ENCODE measurements at regions not wholly inside any gene's neighbourhood (a gene's known extent, or its start where the extent isn't known, plus 50 kb on each side); places are given as distances from the start of the nearest gene placed in this dataset.
"Not testable (repeated sequence)": the region's sequence is repeated elsewhere in the genome, so short reads cannot be mapped to it uniquely, and the experiment has no call there.

DNA sequence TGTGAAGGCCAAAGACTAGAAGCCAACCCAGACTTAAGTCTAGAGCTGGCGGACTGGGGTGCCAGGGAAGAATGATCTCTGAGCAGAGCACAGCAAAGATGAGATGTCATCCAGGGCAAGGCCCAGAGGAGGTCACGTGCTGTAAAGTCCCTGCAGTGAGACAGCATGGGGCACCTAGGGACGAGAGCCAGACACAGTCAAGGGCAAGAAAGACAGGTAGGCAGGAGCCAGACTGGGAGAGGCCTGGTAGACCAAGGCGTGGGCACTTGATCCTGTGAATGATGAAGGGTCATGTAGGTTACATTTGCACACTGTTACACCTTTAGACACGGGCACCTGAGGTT lies 379.7 kb upstream of the PROK2 start:
- Mint-ChIP-seq H3K4me3 (no peak overlapping the region), H3K9me3 (no peaks in the 10 kb centered on the region)
- CTCF ChIA-PET, result no interaction called here

GRCh38 chr3:72163809-72164634 lies 379.1 kb upstream of the PROK2 start:
- no peak for DNase-seq
- Mint-ChIP-seq H3K4me1 (no peaks in the 10 kb centered on the region), H3K36me3 (ENCODE audit: low read depth) (no peaks in the 10 kb centered on the region), H3K4me3 (no peak overlapping the region), H3K27ac (no peak overlapping the region), H3K27me3 (no peaks in the 10 kb centered on the region), H3K9me3 (no peaks in the 10 kb centered on the region)
- CTCF ChIA-PET, result no interaction called here
- POLR2A ChIA-PET, result no interaction called here

More for the DNA sequence above, 379.7 kb upstream of the PROK2 start:
- H3K36me3 Mint-ChIP-seq (ENCODE audit: low read depth), result no peaks in the 10 kb centered on the region
- no peak for DNase-seq
- POLR2A ChIA-PET, result no interaction called here
- H3K4me1 Mint-ChIP-seq, result no peaks in the 10 kb centered on the region
- H3K27me3 Mint-ChIP-seq, result no peaks in the 10 kb centered on the region
- no peak overlapping the region for H3K27ac Mint-ChIP-seq

DNA sequence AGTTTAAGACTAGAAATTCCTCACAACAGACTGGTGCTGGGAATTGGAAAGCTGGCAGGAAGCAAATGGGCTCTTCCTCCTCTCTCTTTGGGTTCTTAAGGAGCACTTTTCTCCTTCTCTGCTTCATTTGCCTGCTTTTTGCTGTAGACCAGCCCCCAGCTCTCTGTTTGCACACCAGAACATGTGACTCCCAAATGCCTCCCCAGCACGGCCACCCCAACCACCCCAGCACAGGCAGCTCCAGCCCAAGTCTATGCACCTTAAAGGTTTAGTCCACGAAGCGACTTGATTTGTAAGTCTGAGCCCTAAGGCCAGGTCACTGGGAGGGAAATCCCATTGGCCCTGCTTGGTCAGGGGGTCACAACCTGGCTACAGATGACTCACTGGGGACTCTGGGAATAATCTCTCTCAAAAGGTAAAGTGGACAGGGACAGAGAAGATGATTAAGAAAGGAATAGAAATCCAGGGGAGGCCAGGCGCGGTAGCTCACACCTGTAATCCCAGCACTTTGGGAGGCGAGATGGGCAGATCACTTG lies 377.8 kb upstream of the PROK2 start:
- H3K4me1 Mint-ChIP-seq, result no peaks in the 10 kb centered on the region
- H3K4me3 Mint-ChIP-seq, result no peak overlapping the region
- no peak overlapping the region for H3K27ac Mint-ChIP-seq
- no peak for DNase-seq
- no peaks in the 10 kb centered on the region for H3K27me3 Mint-ChIP-seq
- POLR2A ChIA-PET, result no interaction called here
- no peaks in the 10 kb centered on the region for H3K36me3 Mint-ChIP-seq (ENCODE audit: low read depth)
- CTCF ChIA-PET, result no interaction called here
- no peaks in the 10 kb centered on the region for H3K9me3 Mint-ChIP-seq

DNA sequence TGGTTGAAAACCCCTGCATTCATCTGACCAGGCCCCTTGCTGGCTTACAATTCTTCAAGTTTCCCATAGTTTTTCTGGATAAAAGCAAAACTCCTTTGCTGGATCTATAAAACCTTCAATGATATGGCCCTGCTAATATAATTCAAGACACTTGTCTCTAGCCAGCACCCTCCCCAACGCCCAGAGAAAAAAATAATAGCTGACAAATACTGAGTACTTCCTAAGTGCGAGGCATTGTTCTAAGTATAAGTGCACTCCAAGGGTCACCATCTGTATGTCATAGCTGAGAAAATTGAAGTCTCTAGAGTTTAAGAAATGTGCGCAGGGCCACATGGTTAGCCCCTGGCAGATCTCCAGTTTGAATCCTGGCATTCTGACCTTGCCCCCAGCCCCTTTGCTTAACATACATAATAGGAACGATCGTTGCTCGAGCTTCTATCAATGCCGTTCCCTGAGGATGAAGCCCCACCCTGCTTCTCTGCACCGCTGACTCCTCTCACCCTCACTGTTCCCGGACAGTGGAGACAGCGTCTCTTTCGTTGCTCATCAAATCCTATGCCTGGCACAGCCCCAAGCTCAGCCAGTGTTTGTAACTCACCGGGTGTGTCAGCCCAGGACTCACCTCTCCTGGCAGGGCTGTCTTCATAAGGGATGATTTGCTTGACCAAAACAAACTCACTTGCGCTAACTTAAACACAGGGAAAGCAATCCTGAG lies 377.1 kb upstream of the PROK2 start:
- Mint-ChIP-seq H3K36me3 (ENCODE audit: low read depth) (no peaks in the 10 kb centered on the region), H3K4me1 (no peaks in the 10 kb centered on the region), H3K27me3 (no peaks in the 10 kb centered on the region), H3K9me3 (no peaks in the 10 kb centered on the region), H3K4me3 (no peak overlapping the region), H3K27ac (no peak overlapping the region)
- ChIA-PET CTCF (no interaction called here), POLR2A (no interaction called here)
- no peak for DNase-seq

GRCh38 chr3:72161285-72161684 lies 376.3 kb upstream of the PROK2 start:
- H3K27ac Mint-ChIP-seq; H3K4me3 Mint-ChIP-seq; CTCF ChIA-PET; POLR2A ChIA-PET; H3K4me1 Mint-ChIP-seq; DNase-seq; H3K36me3 Mint-ChIP-seq (ENCODE audit: low read depth); H3K27me3 Mint-ChIP-seq; H3K9me3 Mint-ChIP-seq: not testable (repeated sequence)

DNA sequence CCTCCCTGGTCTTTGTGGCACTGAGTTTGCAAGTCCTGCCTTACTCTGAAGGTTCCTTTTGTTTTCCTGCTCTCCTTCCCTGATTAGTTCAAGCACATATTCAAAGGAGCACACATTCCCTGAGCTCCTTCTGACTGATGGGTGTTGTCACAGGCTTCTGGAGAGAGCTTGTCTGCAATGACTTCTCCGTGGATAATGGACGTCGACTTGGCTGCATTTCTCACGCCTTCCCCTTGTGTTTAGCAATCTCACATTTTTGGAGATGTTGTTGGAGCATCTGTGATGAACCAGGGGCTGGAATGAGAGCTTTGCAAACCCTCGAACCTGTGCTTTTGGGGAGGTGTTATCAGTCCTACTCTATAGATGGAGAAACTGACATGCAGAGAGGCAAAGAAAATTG lies 375.4 kb upstream of the PROK2 start:
- no peak for DNase-seq
- H3K27me3 Mint-ChIP-seq, result no peaks in the 10 kb centered on the region
- ChIA-PET CTCF (no interaction called here), POLR2A (no interaction called here)
- no peaks in the 10 kb centered on the region for H3K9me3 Mint-ChIP-seq
- no peak overlapping the region for H3K27ac Mint-ChIP-seq
- no peaks in the 10 kb centered on the region for H3K4me1 Mint-ChIP-seq
- no peak overlapping the region for H3K4me3 Mint-ChIP-seq
- H3K36me3 Mint-ChIP-seq (ENCODE audit: low read depth), result no peaks in the 10 kb centered on the region

DNA sequence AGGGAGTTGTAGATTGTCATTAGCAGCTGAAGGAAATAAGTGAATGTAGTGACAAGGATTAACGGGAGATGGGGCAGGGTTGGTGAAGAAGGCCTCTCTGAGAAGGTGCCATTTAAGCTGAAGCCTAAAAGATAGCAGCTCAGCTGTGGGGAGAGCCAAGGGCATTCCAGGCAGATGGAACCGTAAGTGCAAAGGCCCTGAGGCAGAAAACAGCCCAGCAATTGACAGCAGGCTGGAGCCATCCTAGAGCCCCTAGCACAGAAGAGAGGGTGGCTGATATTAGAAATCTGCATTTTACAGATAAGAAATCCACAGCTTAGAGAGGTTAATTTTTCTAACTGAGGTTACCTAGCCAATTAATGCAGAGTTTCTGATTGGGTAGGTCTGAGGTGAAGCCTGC lies 374.5 kb upstream of the PROK2 start:
- no peak overlapping the region for H3K27ac Mint-ChIP-seq

DNA sequence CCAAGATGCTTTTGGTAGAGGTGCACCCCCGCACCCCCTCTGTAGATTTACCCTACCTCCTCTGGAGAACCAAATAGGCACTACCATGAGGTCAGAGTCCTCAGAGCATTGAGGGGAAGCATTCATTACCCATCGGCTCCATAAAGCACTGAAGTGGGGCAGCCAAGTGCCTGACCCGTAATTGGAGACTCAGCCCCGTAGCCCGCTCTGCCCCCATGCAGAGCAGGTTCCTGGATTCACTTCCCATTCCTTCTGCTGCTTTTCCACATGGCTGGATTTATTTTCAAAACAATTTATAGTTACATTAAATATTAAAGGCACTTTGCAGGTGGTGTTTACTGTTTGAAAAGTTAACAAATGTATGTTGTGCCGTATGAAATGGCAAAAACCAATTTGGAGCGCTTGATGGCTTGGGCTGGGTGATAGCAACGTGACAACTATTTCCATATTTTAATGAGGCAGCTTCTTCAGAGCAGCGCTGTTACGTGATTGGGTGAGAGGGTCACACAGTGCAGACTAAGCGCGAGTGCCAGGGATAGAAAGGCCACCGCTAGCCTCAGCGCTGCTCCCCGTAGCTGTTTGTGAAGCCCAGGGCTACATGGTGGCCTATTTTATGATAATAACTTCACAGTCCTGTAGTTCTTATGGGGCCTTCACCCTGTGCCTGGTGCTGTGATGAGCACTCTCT lies 373.8 kb upstream of the PROK2 start:
- Mint-ChIP-seq H3K4me3 (no peak overlapping the region), H3K4me1 (no peaks in the 10 kb centered on the region), H3K27me3 (no peaks in the 10 kb centered on the region), H3K36me3 (ENCODE audit: low read depth) (no peaks in the 10 kb centered on the region), H3K27ac (no peak overlapping the region), H3K9me3 (no peaks in the 10 kb centered on the region)
- DNase-seq, result no peak
- POLR2A ChIA-PET, result no interaction called here
- CTCF ChIA-PET, result no interaction called here

More for the DNA sequence above, 374.5 kb upstream of the PROK2 start:
- Mint-ChIP-seq H3K27me3 (no peaks in the 10 kb centered on the region), H3K9me3 (no peaks in the 10 kb centered on the region), H3K36me3 (ENCODE audit: low read depth) (no peaks in the 10 kb centered on the region), H3K4me1 (no peaks in the 10 kb centered on the region), H3K4me3 (no peak overlapping the region)
- POLR2A ChIA-PET, result no interaction called here
- CTCF ChIA-PET, result no interaction called here
- no peak for DNase-seq

GRCh38 chr3:72157748-72158638 lies 373.0 kb upstream of the PROK2 start:
- Mint-ChIP-seq H3K4me3 (no peak overlapping the region), H3K27ac (no peak overlapping the region), H3K36me3 (ENCODE audit: low read depth) (no peaks in the 10 kb centered on the region), H3K4me1 (no peaks in the 10 kb centered on the region), H3K27me3 (no peaks in the 10 kb centered on the region), H3K9me3 (no peaks in the 10 kb centered on the region)
- POLR2A ChIA-PET, result no interaction called here
- CTCF ChIA-PET, result no interaction called here
- DNase-seq, result no peak

DNA sequence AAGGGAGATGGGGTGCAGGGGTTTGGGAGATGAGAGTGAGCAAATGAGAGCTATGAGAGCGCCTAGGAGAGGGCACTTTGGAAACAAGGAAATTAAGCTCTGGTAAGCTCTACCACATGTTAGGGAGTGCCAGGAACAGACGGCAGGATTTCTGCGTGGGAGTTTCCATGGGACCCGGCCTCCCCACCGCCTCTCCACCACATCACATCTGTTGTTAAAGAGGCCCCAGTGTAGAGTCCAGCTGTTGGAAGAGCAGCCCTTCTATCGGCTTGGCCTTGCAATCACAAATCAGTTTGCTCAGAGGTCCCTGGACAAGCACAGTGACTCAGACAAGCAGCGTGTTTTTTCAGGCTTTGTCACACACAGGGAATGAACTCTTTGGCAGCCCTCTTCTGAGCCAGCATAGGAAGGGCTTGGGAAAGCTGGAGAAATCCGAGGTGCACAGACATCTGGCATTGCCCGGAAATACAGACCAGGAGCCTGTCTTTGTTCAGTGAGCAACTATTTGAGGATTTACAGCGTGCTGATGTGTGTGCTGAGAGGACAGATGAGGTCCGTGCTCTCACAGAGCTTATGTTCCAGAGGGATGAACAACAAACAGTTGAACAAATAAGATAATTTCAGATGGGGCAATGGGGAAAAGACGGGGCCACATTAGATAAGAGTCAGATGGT lies 370.6 kb upstream of the PROK2 start:
- DNase-seq, result no peak
- no peaks in the 10 kb centered on the region for H3K9me3 Mint-ChIP-seq
- no peaks in the 10 kb centered on the region for H3K36me3 Mint-ChIP-seq (ENCODE audit: low read depth)
- CTCF ChIA-PET, result no interaction called here
- H3K27me3 Mint-ChIP-seq, result no peaks in the 10 kb centered on the region
- POLR2A ChIA-PET, result interaction anchor here (1.4 kb wide), 1 partner anchor 44 kb away, joined by 3 read pairs; no protein-coding TSS in a partner anchor
- H3K27ac Mint-ChIP-seq, result no peak overlapping the region
- H3K4me3 Mint-ChIP-seq, result no peak overlapping the region
- H3K4me1 Mint-ChIP-seq, result no peaks in the 10 kb centered on the region

- POLR2A ChIA-PET, result no interaction called here
- CTCF ChIA-PET, result no interaction called here
- DNase-seq, result no peak
- no peaks in the 10 kb centered on the region for H3K9me3 Mint-ChIP-seq
- H3K27ac Mint-ChIP-seq, result no peak overlapping the region
- no peaks in the 10 kb centered on the region for H3K4me1 Mint-ChIP-seq
- H3K36me3 Mint-ChIP-seq (ENCODE audit: low read depth), result no peaks in the 10 kb centered on the region
- H3K4me3 Mint-ChIP-seq, result no peak overlapping the region
- no peaks in the 10 kb centered on the region for H3K27me3 Mint-ChIP-seq
These were observed 369.7 kb upstream of the PROK2 start for GRCh38 chr3:72154391-72155335.
